ENCODE measurements at regions not wholly inside any gene's neighbourhood (a gene's known extent, or its start where the extent isn't known, plus 50 kb on each side); places are given as distances from the start of the nearest gene placed in this dataset.

DNA sequence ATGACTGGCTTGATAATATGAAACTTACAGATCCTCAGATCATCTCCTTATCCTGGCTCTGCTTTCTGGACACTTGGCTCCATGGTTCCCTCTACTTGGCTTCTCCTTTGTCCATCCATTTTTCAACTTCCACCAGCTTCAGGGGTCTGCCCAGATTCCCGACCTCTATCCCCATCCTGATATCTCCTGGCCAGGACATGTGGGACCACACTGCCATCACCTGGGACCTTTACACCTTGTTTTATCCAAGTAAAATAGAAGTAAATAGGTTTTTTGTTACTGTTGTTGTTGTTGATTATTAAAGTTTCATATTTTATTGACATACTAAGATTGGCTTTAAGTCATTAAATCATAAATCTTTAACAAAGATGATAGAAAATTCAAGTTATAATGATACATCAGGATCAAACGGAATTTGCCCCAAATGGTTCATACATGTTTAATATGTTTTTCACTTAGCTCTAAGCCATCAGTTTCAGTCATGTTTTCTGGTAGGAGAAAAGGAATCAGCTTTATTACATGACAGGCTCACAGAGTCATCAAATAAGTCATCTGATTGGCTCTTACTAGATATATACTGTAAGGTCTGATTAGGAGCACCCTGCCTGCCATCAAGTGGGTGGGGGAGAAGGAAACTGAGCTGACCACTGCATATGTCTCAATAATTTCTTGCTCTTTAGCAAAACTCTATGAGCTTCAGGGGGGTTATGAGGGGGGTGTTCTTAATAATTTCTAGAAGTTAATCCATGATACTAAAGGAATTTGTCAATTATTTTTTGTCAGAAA is 111.5 kb upstream of the AHR start:
- TF ChIP-seq IKZF1 (conservative IDR thresholded peaks at IDR 0.05) = no peak
- TF ChIP-seq ETV6 (conservative IDR thresholded peaks at IDR 0.05 in 1 of 2, IDR thresholded peaks at IDR 0.05 in 1 of 2; ENCODE audit: borderline replicate concordance in 1 of 2, low read depth in 1 of 2) = no peak
- TF ChIP-seq KAT2A (conservative IDR thresholded peaks at IDR 0.05; ENCODE audit: control insufficient read depth, low read depth, low read length) = no peak
- TF ChIP-seq CUX1 (IDR thresholded peaks at IDR 0.05; ENCODE audit: insufficient replicate concordance, low read depth, low read length) = no peak
- peak; percentile 27; the same call in 1 of the 2 replicates for TF ChIP-seq RAD21 (IDR thresholded peaks at IDR 0.05; ENCODE audit: insufficient read depth, low read depth, low read length)
- TF ChIP-seq MTA2 (IDR thresholded peaks at IDR 0.05; ENCODE audit: low read depth) = no peak
- TF ChIP-seq MEF2A (IDR thresholded peaks at IDR 0.05; ENCODE audit: insufficient read depth, low read depth, low read length) = no peak
- no peak for TF ChIP-seq MLLT1 (IDR thresholded peaks at IDR 0.05)
- CTCF ChIA-PET = interaction anchor here (0.7 to 1.3 kb wide), 6 partner anchors 12 to 204 kb away, joined by 3 to 6 read pairs (median 3); no protein-coding TSS in a partner anchor

More for the DNA sequence above, 111.5 kb upstream of the AHR start:
- H2AFZ ChIP-seq (ENCODE audit: control insufficient read depth, low read depth, low read length) = no peak overlapping the region
- 65% methylated on average over 2 of the region's 2 CpGs for WGBS (ENCODE audit: insufficient coverage, insufficient replicate concordance, low lambda C conversion rate, missing lambda C conversion rate)
- BruUV-seq (replicated peaks) = no TSS peak
- ChIA-PET SMC1A (ENCODE audit: uncharacterized antibody, unreplicated experiment) (interaction anchor here (0.6 to 2.0 kb wide), 9 partner anchors 9 to 114 kb away, joined by 3 to 6 read pairs (median 3); no protein-coding TSS in a partner anchor), POLR2A (interaction anchor here (0.6 to 1.2 kb wide), 2 partner anchors 46 to 181 kb away, joined by 3 read pairs; no protein-coding TSS in a partner anchor), RAD21 (ENCODE audit: unreplicated experiment) (interaction anchor here (0.7 to 2.1 kb wide), 5 partner anchors 36 to 204 kb away, joined by 3 to 7 read pairs (median 4); no protein-coding TSS in a partner anchor)
- no peaks in the 10 kb centered on the region for H3K9me3 ChIP-seq (replicated peaks; ENCODE audit: control insufficient read depth, insufficient read depth, low read length)
- H3K9ac ChIP-seq (ENCODE audit: control insufficient read depth, insufficient read depth, low read length) = no peak overlapping the region
- H3K4me2 ChIP-seq (ENCODE audit: control insufficient read depth, insufficient read depth) = no peak overlapping the region
- in situ Hi-C loops (cut with MboI) (no loop called here), intact Hi-C loops (cut with micrococcal nuclease; ENCODE audit: unreplicated experiment) (loop anchor here (5.0 kb wide), 1 partner anchor 110 kb away; the partner anchor contains the start of gene AHR)
- no peak overlapping the region for H3K4me3 ChIP-seq
- DNase-seq (ENCODE audit: low read depth, low spot score) = no peak
- H4K20me1 ChIP-seq (ENCODE audit: control insufficient read depth, insufficient read depth) = no peaks in the 10 kb centered on the region
- H3K27ac ChIP-seq (ENCODE audit: control insufficient read depth, insufficient read depth) = no peak overlapping the region
- no peaks in the 10 kb centered on the region for H3K27me3 ChIP-seq (replicated peaks in 1 of 2; ENCODE audit: control insufficient read depth in 2 of 2, insufficient read depth in 2 of 2, low read length in 1 of 2)
- no peak for ATAC-seq
- H3K79me2 ChIP-seq (ENCODE audit: control insufficient read depth, insufficient read depth, low read length) = no peaks in the 10 kb centered on the region
- no peak for FAIRE-seq
- no peaks in the 10 kb centered on the region for H3K36me3 ChIP-seq (ENCODE audit: control insufficient read depth in 2 of 2, insufficient read depth in 2 of 2, low read length in 1 of 2)
- H3K4me1 ChIP-seq (ENCODE audit: control insufficient read depth, insufficient read depth, low read length) = peaks cover 4% of the 10 kb centered on the region
